ENCODE measurements at regions not wholly inside any gene's neighbourhood (a gene's known extent, or its start where the extent isn't known, plus 50 kb on each side); places are given as distances from the start of the nearest gene placed in this dataset.
"Not testable (repeated sequence)": the region's sequence is repeated elsewhere in the genome, so short reads cannot be mapped to it uniquely, and the experiment has no call there.

GRCh38 chr5:134471858-134472449 lies 53.5 kb upstream of the JADE2 start:
- DNase-seq = not testable (repeated sequence)

GRCh38 chr5:134468921-134469400 lies 56.5 kb upstream of the JADE2 start:
- DNase-seq = no peak

GRCh38 chr5:134467231-134467630 lies 55.5 kb upstream of the CDKN2AIPNL start:
- no peak for DNase-seq

- peak; percentile 80 for DNase-seq
Measured at GRCh38 chr5:134466241-134467069, 54.8 kb upstream of the CDKN2AIPNL start.

- peak; percentile 89 for DNase-seq
Measured at GRCh38 chr5:134465816-134466240, 54.1 kb upstream of the CDKN2AIPNL start.

- no peak for DNase-seq
Measured at GRCh38 chr5:134464988-134465815, 53.5 kb upstream of the CDKN2AIPNL start.

GRCh38 chr5:134463991-134464760 lies 52.5 kb upstream of the CDKN2AIPNL start:
- DNase-seq = peak; percentile 13

- DNase-seq = no peak
Measured at GRCh38 chr5:134463176-134463720, 51.6 kb upstream of the CDKN2AIPNL start.

- DNase-seq = no peak
Measured at GRCh38 chr5:134462761-134463160, 51.1 kb upstream of the CDKN2AIPNL start.

- DNase-seq = no peak
Measured at GRCh38 chr5:134462047-134462575, 50.4 kb upstream of the CDKN2AIPNL start.
